Kidney (tissue), 13 donors: ENCODE measurements at regions not wholly inside any gene's neighbourhood (a gene's known extent, or its start where the extent isn't known, plus 50 kb on each side); places are given as distances from the start of the nearest gene placed in this dataset.
A peak's percentile ranks its signal among the peaks of the same experiment; 100 is the strongest.

ENCODE experiments used
- DNase-seq, 5 donors: peaks; one replicate each; pipeline ENCODE4 v3.0.0-alpha.2; 2013 to 2020
- FAIRE-seq: peaks from 2 replicates; lab custom pipeline; 2012; peaks lifted over from hg19 to GRCh38; lab: Jason Lieb, UNC
- H3K27ac ChIP-seq, 2 donors: one replicate each; pipeline ENCODE4 v1.7.0; 2013; ENCODE audit warnings: low read depth in 2 of 2, low read length in 2 of 2, inconsistent platforms in 1 of 2
- H3K27me3 ChIP-seq: one replicate; pipeline ENCODE4 v1.7.1; 2013; ENCODE audit warnings: low read length, inconsistent platforms; ENCODE audit not compliant: control insufficient read depth, insufficient read depth
- H3K36me3 ChIP-seq, 3 donors: one replicate each; pipeline versions ENCODE4 v1.7.0 to v1.7.1; 2013; ENCODE audit warnings: low read length in 3 of 3, control low read depth in 1 of 3, inconsistent platforms in 1 of 3; ENCODE audit not compliant: insufficient read depth in 3 of 3, control insufficient read depth in 2 of 3
- H3K4me1 ChIP-seq, 3 donors: one replicate each; pipeline versions ENCODE4 v1.7.0 to v1.7.1; 2013; ENCODE audit warnings: low read length in 3 of 3, inconsistent platforms in 1 of 3, low read depth in 1 of 3; ENCODE audit not compliant: control insufficient read depth in 2 of 3, insufficient read depth in 2 of 3
- H3K4me3 ChIP-seq, 3 donors: one replicate each; pipeline versions ENCODE4 v1.7.0 to v1.8.1; 2013; ENCODE audit warnings: low read length in 3 of 3, control low read depth in 1 of 3, inconsistent platforms in 1 of 3
- H3K9ac ChIP-seq, 3 donors: one replicate each; pipeline versions ENCODE4 v1.7.0 to v1.7.1; 2013; ENCODE audit warnings: low read length in 3 of 3, control low read depth in 1 of 3, inconsistent platforms in 1 of 3
- H3K9me3 ChIP-seq, 3 donors: one replicate each; pipeline versions ENCODE4 v1.7.0 to v1.7.1; 2013; ENCODE audit warnings: low read length in 3 of 3, control low read depth in 1 of 3, inconsistent platforms in 1 of 3; ENCODE audit not compliant: control insufficient read depth in 2 of 3, insufficient read depth in 1 of 3
- CTCF ChIP-seq: IDR thresholded peaks from 3 replicates; pipeline ENCODE4 v1.5.1; 2012; ENCODE audit warnings: mild to moderate bottlenecking, moderate library complexity, borderline replicate concordance; ENCODE audit not compliant: insufficient read depth; ENCODE audit errors: extremely low read depth
- intact Hi-C: fragments of 100-400 bp; cut with DNase I; formaldehyde crosslinking; loops from one replicate; pipeline ENCODE4 v1.11.1; 2022
- donor health status: control.
- donor health status: control.
- donor health status: control.
- donor health status: control.
- donor health status: control.
- donor health status: DM: yes; HTN: yes; CAD: no.
- donor health status: Normal renal cell carcinoma (clear cell type).

GRCh38 chr5:1658665-1659064, 134.9 kb upstream of the LPCAT1 start:
- Histone ChIP-seq H3K27ac (no peak overlapping the region), H3K27me3 (no peaks in the 10 kb centered on the region), H3K36me3 (no peaks in the 10 kb centered on the region), H3K9ac (no peak overlapping the region), H3K9me3 (no peaks in the 10 kb centered on the region), H3K4me3 (no peak overlapping the region), H3K4me1 (no peaks in the 10 kb centered on the region)
- no peak for TF ChIP-seq CTCF
- peak in 1 of 5 donors; percentile 49 for DNase-seq
- no peak for FAIRE-seq
- intact Hi-C loops = no loop called here

- Histone ChIP-seq H3K4me3 (no peak overlapping the region), H3K27me3 (peaks cover 4% of the 10 kb centered on the region), H3K4me1 (peaks cover 0 to 4% (median 0%) of the 10 kb centered on the region in 3 donors), H3K9me3 (no peaks in the 10 kb centered on the region), H3K27ac (no peak overlapping the region), H3K36me3 (no peaks in the 10 kb centered on the region), H3K9ac (no peak overlapping the region)
- FAIRE-seq (no peak), DNase-seq (peak in 1 of 5 donors; percentile 37)
- no peak for TF ChIP-seq CTCF
- intact Hi-C loops = no loop called here
Measured at GRCh38 chr5:1657161-1657741, 133.5 kb upstream of the LPCAT1 start.

GRCh38 chr5:1656271-1656975, 132.7 kb upstream of the LPCAT1 start:
- no peak for TF ChIP-seq CTCF
- peak in 1 of 5 donors; percentile 59 for DNase-seq
- Histone ChIP-seq H3K4me3 (no peak overlapping the region), H3K4me1 (peaks cover 0 to 4% (median 0%) of the 10 kb centered on the region in 3 donors), H3K36me3 (no peaks in the 10 kb centered on the region), H3K27me3 (peaks cover 4% of the 10 kb centered on the region), H3K9me3 (no peaks in the 10 kb centered on the region), H3K27ac (no peak overlapping the region), H3K9ac (no peak overlapping the region)
- intact Hi-C loops = no loop called here
- FAIRE-seq = no peak
